ENCODE measurements at regions not wholly inside any gene's neighbourhood (a gene's known extent, or its start where the extent isn't known, plus 50 kb on each side); places are given as distances from the start of the nearest gene placed in this dataset.

DNA sequence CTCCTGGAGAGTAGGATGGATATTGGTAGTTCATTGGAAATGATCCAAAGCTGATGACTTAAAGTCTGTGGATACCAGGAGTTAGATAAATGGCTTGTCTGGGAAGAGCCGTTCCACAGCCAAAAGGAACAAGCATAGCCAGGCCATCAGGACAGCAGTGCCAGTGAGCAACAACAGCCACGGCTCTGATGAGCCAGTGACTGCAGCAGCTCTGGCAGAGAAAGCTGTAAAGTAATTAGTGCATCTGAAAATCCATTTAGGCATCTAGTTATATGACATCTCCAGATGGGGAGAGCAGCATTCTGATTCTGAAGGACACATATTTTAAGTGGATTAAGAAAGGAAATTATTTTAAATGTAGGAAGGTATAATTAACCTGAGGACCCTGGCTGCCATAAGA is 256.2 kb upstream of the PLXNA2 start:
- H3K4me3 ChIP-seq (ENCODE audit: low read depth, low read length) = no peak overlapping the region
- DNase-seq (ENCODE audit: low read depth) = no peak

- H3K4me3 ChIP-seq (ENCODE audit: low read depth, low read length) = no peak overlapping the region
- no peak for DNase-seq (ENCODE audit: low read depth)
Measured at GRCh38 chr1:208501542-208501941, 257.4 kb upstream of the PLXNA2 start.

- no peak overlapping the region for H3K4me3 ChIP-seq (ENCODE audit: low read depth, low read length)
- no peak for DNase-seq (ENCODE audit: low read depth)
Measured at GRCh38 chr1:208503787-208504186, 259.6 kb upstream of the PLXNA2 start.

GRCh38 chr1:208506812-208507211 is 262.6 kb upstream of the PLXNA2 start:
- H3K4me3 ChIP-seq (ENCODE audit: low read depth, low read length) = no peak overlapping the region
- no peak for DNase-seq (ENCODE audit: low read depth)

GRCh38 chr1:208509072-208509471 is 264.9 kb upstream of the PLXNA2 start:
- DNase-seq (ENCODE audit: low read depth) = no peak
- no peak overlapping the region for H3K4me3 ChIP-seq (ENCODE audit: low read depth, low read length)

DNA sequence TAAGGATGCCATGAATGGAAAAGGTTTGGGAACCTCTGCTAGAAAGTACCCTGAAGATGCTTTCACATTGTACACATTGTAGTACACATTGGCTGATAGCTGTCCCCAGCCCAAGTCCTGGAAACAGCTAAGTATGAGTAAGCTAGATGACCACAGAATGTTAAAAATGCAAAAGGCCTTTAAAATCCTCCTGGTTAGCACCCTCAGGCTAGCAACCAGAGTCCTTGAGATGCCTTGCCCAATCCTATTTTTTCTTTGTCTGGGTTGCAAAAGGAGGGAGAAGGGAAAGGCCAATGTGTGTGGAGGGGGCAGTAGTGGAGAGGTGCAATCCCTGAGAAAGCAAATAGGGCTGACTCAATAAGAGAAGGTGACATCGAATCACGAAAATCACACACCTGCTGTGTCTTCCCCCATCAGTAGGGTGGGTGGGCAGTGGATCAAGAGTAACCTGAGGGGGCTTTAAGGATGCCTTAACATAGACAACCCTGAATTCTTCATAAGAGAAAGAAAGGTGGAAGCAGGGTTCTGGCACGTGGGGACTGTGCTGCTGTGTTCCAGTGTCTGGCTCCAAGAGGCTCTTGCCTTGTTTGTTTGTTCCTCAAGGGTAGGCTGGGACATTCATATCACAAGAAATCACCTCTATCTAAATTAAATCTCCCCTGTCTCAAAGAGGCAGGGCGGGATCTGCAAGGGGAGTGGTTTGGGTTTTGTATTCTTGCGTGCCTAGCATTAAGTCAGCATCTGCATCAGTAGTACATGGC is 266.2 kb upstream of the PLXNA2 start:
- no peak overlapping the region for H3K4me3 ChIP-seq (ENCODE audit: low read depth, low read length)
- no peak for DNase-seq (ENCODE audit: low read depth)

- no peak overlapping the region for H3K4me3 ChIP-seq (ENCODE audit: low read depth, low read length)
- DNase-seq (ENCODE audit: low read depth) = no peak
Measured at GRCh38 chr1:208511242-208511860, 267.2 kb upstream of the PLXNA2 start.

DNA sequence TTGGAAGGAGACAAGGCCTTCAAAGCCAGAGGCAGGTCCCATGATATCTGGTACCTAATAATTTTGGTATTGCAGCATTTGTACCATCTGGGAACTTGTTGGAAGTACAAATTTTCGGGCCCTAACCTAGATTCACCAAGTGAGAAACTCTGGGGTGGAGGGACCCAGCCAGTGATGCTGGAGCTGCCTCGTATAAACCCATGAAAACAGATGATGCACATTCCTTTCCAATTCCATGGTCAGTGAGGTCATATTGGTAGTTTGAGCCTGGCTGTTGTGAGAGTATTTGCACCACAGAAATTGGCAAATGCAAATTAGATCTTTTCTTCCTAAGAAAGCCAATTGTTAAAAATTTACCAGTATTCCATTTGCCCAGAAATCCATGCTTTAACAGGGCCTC is 269.6 kb upstream of the PLXNA2 start:
- no peak overlapping the region for H3K4me3 ChIP-seq (ENCODE audit: low read depth, low read length)
- DNase-seq (ENCODE audit: low read depth) = no peak

DNA sequence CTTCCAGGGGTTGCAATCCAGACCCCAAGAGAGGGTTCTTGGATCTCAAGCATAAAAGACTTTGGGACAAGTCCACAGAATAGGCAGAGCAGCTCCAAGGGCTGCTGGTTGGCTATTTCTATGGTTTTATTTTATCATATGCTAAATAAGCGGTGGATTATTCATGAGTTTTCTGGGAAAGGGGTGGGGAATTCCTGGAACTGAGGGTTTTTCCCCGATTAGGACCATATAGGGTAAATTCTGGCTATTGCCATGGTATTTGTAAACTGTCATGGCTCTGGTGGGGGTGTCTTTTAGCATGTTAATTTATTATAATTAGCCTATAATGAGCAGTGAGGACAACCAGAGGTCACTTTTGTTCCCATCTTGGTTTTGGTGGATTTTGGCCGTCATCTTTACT is 270.9 kb upstream of the PLXNA2 start:
- no peak overlapping the region for H3K4me3 ChIP-seq (ENCODE audit: low read depth, low read length)
- no peak for DNase-seq (ENCODE audit: low read depth)

DNA sequence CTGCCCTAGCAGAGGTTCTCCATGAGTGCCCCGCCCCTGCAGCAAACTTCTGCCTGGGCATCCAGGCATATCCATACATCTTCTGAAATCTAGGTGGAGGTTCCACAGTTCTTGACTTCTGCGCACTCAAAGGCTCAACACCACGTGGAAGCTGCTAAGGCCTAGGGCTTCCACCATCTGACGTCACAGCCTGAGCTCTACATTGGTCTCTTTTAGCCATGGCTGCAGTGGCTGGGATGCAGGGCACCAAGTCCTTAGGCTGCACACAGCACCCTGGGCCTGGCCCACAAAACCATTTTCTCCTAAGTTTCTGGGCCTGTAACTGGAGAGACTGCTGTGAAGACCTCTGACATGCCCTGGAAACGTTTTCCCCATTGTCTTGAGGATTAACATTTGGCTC is 272.6 kb upstream of the PLXNA2 start:
- no peak overlapping the region for H3K4me3 ChIP-seq (ENCODE audit: low read depth, low read length)
- no peak for DNase-seq (ENCODE audit: low read depth)

- DNase-seq (ENCODE audit: low read depth) = no peak
- H3K4me3 ChIP-seq (ENCODE audit: low read depth, low read length) = no peak overlapping the region
Measured at GRCh38 chr1:208520438-208521099, 276.4 kb upstream of the PLXNA2 start.

DNA sequence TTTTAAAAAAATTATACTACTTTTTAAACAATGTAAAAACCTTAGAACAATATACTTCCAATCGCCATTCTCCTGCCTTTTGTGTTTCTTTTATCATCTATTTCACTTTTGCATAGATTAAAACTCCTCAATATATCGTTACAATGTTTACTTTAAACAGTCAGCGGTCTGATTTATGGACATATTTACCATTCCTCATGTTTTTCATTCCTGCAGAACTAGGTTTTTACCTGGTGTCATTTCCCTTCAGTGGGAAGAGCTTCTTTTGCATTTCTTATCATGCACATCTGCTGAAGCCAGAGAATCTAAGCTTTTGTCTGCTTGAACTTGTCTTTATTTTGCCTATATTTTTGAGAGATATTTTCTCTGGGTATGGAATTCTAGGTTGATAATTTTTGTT is 277.4 kb upstream of the PLXNA2 start:
- DNase-seq (ENCODE audit: low read depth) = no peak
- H3K4me3 ChIP-seq (ENCODE audit: low read depth, low read length) = no peak overlapping the region

DNA sequence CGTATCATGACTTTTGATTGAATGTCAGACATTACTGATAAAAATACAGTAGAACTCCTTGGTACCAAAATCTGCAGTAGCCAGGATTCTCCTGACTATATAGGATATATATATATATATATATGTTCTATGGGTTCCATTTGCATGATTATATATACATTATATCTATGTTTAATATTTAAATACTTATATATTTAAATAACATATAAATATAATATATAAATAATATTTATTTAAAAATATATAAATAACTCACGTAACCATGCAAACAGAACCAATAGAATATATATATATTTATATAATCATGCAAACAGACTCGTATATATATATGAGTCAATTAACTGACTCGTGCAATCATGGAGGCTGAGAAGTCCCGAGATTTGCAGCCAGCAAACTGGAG is 278.8 kb upstream of the PLXNA2 start:
- no peak overlapping the region for H3K4me3 ChIP-seq (ENCODE audit: low read depth, low read length)
- no peak for DNase-seq (ENCODE audit: low read depth)

DNA sequence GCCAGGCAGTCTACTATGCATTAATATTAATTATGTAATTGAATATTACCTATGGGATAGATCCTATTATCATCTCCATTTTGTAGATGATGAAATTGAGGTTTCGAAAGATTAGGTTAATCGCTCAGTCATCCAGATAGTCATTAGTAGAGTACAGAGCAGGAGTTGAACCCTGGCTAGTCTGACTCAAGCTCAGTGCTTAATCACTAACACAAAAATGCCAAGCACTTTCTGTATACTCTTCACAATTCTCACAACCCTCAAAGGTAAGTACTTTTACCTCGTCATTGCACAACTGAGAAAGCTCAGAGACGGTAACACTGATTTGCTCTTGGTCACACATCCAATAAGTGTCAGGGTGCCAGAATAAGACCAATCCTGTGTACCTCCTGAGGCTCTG is 280.2 kb upstream of the PLXNA2 start:
- DNase-seq (ENCODE audit: low read depth) = no peak
- no peak overlapping the region for H3K4me3 ChIP-seq (ENCODE audit: low read depth, low read length)

- no peak for DNase-seq (ENCODE audit: low read depth)
- H3K4me3 ChIP-seq (ENCODE audit: low read depth, low read length) = no peak overlapping the region
Measured at GRCh38 chr1:208524925-208525324, 280.7 kb upstream of the PLXNA2 start.

GRCh38 chr1:208525417-208525816 is 281.2 kb upstream of the PLXNA2 start:
- no peak overlapping the region for H3K4me3 ChIP-seq (ENCODE audit: low read depth, low read length)
- DNase-seq (ENCODE audit: low read depth) = no peak

DNA sequence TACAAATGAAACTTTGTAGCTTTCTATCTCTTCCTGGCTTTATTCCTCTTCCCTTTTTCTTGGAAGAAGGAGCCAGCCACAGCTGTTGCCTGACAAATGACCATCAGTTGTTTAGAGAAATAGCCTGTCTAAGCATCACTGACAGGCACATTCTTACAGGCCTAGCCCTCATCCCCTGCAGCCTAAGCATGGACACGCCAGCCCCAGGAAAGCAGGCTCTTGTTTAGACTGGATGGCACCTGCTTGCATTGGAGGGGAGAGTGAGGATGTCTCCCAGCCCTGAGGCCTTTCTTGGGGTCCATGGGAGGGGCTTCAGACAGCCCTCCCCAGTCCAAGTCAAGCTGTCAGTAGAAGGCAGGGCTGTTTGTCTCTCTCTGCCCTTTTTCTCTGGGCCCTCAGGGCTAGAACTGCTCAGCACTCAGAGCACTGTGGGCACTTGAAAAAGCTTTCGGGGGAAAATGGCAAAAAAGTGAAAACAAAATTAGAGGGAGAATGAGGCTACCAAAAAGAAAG is 282.5 kb upstream of the PLXNA2 start:
- H3K4me3 ChIP-seq (ENCODE audit: low read depth, low read length) = no peak overlapping the region
- no peak for DNase-seq (ENCODE audit: low read depth)

DNA sequence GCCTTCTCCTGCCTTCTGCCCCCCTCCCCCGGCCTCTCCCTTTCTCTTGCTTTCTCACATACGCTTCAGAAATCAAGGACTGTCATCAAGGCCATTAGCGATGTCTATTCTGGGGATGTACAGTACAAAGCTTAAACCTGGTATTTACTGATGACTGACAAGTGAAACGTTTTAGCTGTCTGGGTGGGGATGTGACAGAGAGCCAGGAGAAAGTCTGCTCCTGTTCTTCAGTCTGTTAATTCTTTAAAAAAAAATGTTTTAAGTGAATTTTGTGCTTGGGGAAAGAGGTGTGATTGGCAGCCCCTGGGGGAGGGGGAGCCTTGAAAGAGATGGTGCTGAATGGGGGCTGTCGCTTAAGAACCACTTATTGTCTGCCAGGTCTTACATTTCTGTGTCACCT is 283.0 kb upstream of the PLXNA2 start:
- DNase-seq (ENCODE audit: low read depth) = no peak

GRCh38 chr1:208528578-208529240 is 284.5 kb upstream of the PLXNA2 start:
- DNase-seq (ENCODE audit: low read depth) = no peak
- H3K4me3 ChIP-seq (ENCODE audit: low read depth, low read length) = no peak overlapping the region

More for the DNA sequence above, 283.0 kb upstream of the PLXNA2 start:
- no peak overlapping the region for H3K4me3 ChIP-seq (ENCODE audit: low read depth, low read length)
